PC-9 (cell line): ENCODE measurements at regions not wholly inside any gene's neighbourhood (a gene's known extent, or its start where the extent isn't known, plus 50 kb on each side); places are given as distances from the start of the nearest gene placed in this dataset.

Source experiments
- BruUV-seq: library from RNA; stranded (reverse); fragments of 400-500 nt; replicated peaks from 2 replicates; lab custom pipeline; 2021; lab: Mats Ljungman, UMichigan
- CTCF ChIA-PET: fragments of 300-600 bp; sonication (Branson Sonifier 250); formaldehyde crosslinking; loops from one replicate; lab custom pipeline; 2022; ENCODE audit warnings: antibody characterized with exemption; lab: Charles Lee
- POLR2A ChIA-PET: fragments of 300-600 bp; sonication (Branson Sonifier 250); formaldehyde crosslinking; loops from one replicate; lab custom pipeline; 2022; ENCODE audit warnings: antibody characterized with exemption; ENCODE audit not compliant: unreplicated experiment; lab: Charles Lee
- DNase-seq, 2 experiments: peaks; one replicate each; pipeline versions ENCODE4 v3.0.0 to v3.0.0-alpha.2; 2015 to 2022; ENCODE audit warnings: mixed read lengths in 1 of 2
- H2AFZ ChIP-seq: fragments of 200-600 bp; sonication (generic); 2 replicates; pipeline ENCODE4 v1.8.1; 2017; ENCODE audit warnings: antibody characterized with exemption
- H3F3A ChIP-seq: fragments of 200-600 bp; sonication (generic); 2 replicates; pipeline ENCODE4 v1.8.1; 2017; ENCODE audit warnings: antibody characterized with exemption, mild to moderate bottlenecking, low read depth; ENCODE audit not compliant: insufficient read depth
- H3K27ac ChIP-seq: fragments of 200-600 bp; sonication (generic); 2 replicates; pipeline ENCODE4 v1.6.1; 2016; ENCODE audit warnings: mixed run types
- H3K27me3 ChIP-seq: fragments of 200-600 bp; sonication (generic); 2 replicates; pipeline ENCODE4 v1.6.1; 2016; ENCODE audit warnings: low read depth, mixed run types; ENCODE audit not compliant: insufficient read depth
- H3K36me3 ChIP-seq: fragments of 200-600 bp; sonication (generic); 2 replicates; pipeline ENCODE4 v1.6.1; 2016; ENCODE audit warnings: low read depth, mixed run types
- H3K4me1 ChIP-seq: fragments of 200-600 bp; sonication (generic); replicated peaks from 2 replicates; pipeline ENCODE4 v1.6.1; 2016; ENCODE audit warnings: mixed run types; ENCODE audit not compliant: insufficient read depth
- H3K4me2 ChIP-seq: fragments of 200-600 bp; sonication (generic); 2 replicates; pipeline ENCODE4 v1.6.1; 2017; ENCODE audit warnings: mixed run types
- H3K4me3 ChIP-seq: fragments of 200-600 bp; sonication (generic); 2 replicates; pipeline ENCODE4 v1.6.1; 2016; ENCODE audit warnings: mixed run types
- H3K79me2 ChIP-seq: fragments of 200-600 bp; sonication (generic); 2 replicates; pipeline ENCODE4 v1.6.1; 2017; ENCODE audit warnings: low read depth, mixed run types
- H3K9me2 ChIP-seq: fragments of 200-600 bp; sonication (generic); 2 replicates; pipeline ENCODE4 v1.8.1; 2017; ENCODE audit warnings: mild to moderate bottlenecking; ENCODE audit not compliant: insufficient read depth
- H3K9me3 ChIP-seq: fragments of 200-600 bp; sonication (generic); 2 replicates; pipeline ENCODE4 v1.8.1; 2016; ENCODE audit warnings: low read depth; ENCODE audit not compliant: insufficient read depth
- H4K20me1 ChIP-seq: fragments of 200-600 bp; sonication (generic); 2 replicates; pipeline ENCODE4 v1.8.1; 2017; ENCODE audit not compliant: insufficient read depth
- EZH2 ChIP-seq: fragments of 200-600 bp; sonication (generic); IDR thresholded peaks from 2 replicates; pipeline ENCODE4 v1.8.0; 2017; ENCODE audit warnings: antibody characterized with exemption, low read depth
- intact Hi-C: fragments of 100-400 bp; cut with micrococcal nuclease; formaldehyde crosslinking; loops from one replicate; pipeline ENCODE4 v1.10.0; 2022; ENCODE audit not compliant: unreplicated experiment
- TF ChIP-seq, protein P1 (sequence below): fragments of 200-600 bp; sonication (generic); conservative IDR thresholded peaks from 2 replicates; pipeline ENCODE4 v1.6.1; 2017; ENCODE audit warnings: mixed run types, antibody characterized with exemption, mild to moderate bottlenecking, moderate library complexity

GRCh38 chr13:26914624-26915023 lies 154.0 kb upstream of the GPR12 start:
- DNase-seq = no peak
- no TSS peak for BruUV-seq
- intact Hi-C loops = no loop called here
- Histone ChIP-seq H3K27ac (no peak overlapping the region), H3K9me3 (no peaks in the 10 kb centered on the region), H4K20me1 (no peaks in the 10 kb centered on the region), H3K4me2 (no peak overlapping the region), H3F3A (no peaks in the 10 kb centered on the region), H2AFZ (no peak overlapping the region), H3K4me3 (no peak overlapping the region), H3K4me1 (no peaks in the 10 kb centered on the region), H3K27me3 (peaks cover 99% of the 10 kb centered on the region), H3K79me2 (no peaks in the 10 kb centered on the region), H3K36me3 (no peaks in the 10 kb centered on the region), H3K9me2 (no peaks in the 10 kb centered on the region)
- CTCF ChIA-PET = no interaction called here
- POLR2A ChIA-PET = no interaction called here
- TF ChIP-seq, protein P1, sequence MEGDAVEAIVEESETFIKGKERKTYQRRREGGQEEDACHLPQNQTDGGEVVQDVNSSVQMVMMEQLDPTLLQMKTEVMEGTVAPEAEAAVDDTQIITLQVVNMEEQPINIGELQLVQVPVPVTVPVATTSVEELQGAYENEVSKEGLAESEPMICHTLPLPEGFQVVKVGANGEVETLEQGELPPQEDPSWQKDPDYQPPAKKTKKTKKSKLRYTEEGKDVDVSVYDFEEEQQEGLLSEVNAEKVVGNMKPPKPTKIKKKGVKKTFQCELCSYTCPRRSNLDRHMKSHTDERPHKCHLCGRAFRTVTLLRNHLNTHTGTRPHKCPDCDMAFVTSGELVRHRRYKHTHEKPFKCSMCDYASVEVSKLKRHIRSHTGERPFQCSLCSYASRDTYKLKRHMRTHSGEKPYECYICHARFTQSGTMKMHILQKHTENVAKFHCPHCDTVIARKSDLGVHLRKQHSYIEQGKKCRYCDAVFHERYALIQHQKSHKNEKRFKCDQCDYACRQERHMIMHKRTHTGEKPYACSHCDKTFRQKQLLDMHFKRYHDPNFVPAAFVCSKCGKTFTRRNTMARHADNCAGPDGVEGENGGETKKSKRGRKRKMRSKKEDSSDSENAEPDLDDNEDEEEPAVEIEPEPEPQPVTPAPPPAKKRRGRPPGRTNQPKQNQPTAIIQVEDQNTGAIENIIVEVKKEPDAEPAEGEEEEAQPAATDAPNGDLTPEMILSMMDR = no peak
- no peak for TF ChIP-seq EZH2

DNA sequence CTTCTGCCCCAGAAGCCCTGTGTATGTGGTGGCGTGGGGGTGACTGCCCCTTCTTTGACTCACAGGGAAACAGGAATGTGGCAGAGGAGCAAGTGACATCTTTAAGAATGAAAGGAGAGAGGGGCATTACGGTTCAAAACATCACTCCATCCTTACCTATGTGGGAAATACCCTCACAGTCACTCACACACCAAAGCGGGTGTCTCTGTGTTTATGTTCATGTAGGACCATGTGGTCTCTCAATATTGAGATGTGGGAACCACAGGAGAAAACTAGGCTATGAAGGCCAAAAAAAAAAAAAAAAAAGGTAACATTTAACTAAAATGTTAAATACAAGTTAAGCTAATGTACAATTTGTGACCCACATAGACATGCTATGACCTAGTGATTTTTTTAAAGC lies 153.6 kb upstream of the GPR12 start:
- POLR2A ChIA-PET = no interaction called here

DNA sequence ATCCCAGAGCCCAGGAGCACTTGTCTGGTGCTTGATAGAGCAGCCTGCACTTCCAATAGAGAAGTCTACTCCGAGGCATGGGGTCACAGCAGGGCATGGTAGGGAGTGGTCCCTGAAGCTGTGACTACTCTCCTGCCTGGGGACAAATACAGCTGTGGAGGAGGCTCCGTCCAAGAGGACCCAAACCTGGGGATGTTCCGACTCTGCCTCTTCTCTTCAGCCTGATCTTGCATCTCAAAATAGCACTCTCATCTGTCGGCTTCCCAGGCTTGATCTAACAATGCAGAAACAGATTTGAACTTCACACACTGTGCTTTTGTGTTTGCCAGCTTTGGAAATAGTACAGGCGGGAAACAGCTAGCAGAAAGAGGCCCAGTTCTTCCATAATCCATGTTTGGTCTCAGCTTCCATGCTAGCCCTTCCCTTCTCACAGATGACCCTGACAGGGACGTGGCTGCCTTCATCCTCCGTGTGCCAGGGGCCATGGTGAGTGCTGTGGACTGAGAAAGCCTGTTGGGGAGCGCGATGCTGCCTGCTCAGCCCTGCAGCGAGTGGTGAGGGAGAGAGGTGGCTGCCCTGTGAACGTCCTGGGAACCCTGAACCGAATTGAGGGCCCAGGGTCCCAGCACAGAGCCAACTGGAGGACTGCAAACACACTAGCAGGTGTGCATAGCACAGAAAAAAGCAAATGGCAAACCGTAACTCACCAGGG lies 150.3 kb upstream of the GPR12 start:
- CTCF ChIA-PET = no interaction called here
- Histone ChIP-seq H3F3A (no peaks in the 10 kb centered on the region), H2AFZ (no peak overlapping the region), H3K4me3 (no peak overlapping the region), H3K36me3 (no peaks in the 10 kb centered on the region), H3K9me3 (no peaks in the 10 kb centered on the region), H3K4me1 (no peaks in the 10 kb centered on the region), H3K27me3 (peaks cover 99% of the 10 kb centered on the region), H3K79me2 (no peaks in the 10 kb centered on the region), H3K27ac (no peak overlapping the region), H4K20me1 (no peaks in the 10 kb centered on the region), H3K4me2 (no peak overlapping the region), H3K9me2 (no peaks in the 10 kb centered on the region)
- no peak for DNase-seq
- POLR2A ChIA-PET = no interaction called here
- BruUV-seq = no TSS peak
- intact Hi-C loops = no loop called here
- TF ChIP-seq, protein P1 = no peak
- TF ChIP-seq EZH2 = no peak

More for the DNA sequence above, 153.6 kb upstream of the GPR12 start:
- Histone ChIP-seq H4K20me1 (no peaks in the 10 kb centered on the region), H3K9me3 (no peaks in the 10 kb centered on the region), H3K4me1 (no peaks in the 10 kb centered on the region), H3K4me2 (no peak overlapping the region), H3K79me2 (no peaks in the 10 kb centered on the region), H3F3A (no peaks in the 10 kb centered on the region), H2AFZ (no peak overlapping the region), H3K4me3 (no peak overlapping the region), H3K9me2 (no peaks in the 10 kb centered on the region), H3K36me3 (no peaks in the 10 kb centered on the region), H3K27me3 (peaks cover 99% of the 10 kb centered on the region), H3K27ac (no peak overlapping the region)
- intact Hi-C loops = no loop called here
- CTCF ChIA-PET = no interaction called here
- TF ChIP-seq, protein P1 = no peak
- TF ChIP-seq EZH2 = no peak
- no peak for DNase-seq
- no TSS peak for BruUV-seq
